HG03432 (cell line): ENCODE measurements at regions not wholly inside any gene's neighbourhood (a gene's known extent, or its start where the extent isn't known, plus 50 kb on each side); places are given as distances from the start of the nearest gene placed in this dataset.

Experiments
- ATAC-seq: cut with Tn5 transposase; IDR thresholded peaks from one replicate; pipeline ENCODE4 v1.9.1; 2021; ENCODE audit warnings: mild to moderate bottlenecking, moderate library complexity; ENCODE audit not compliant: unreplicated experiment

GRCh38 chr9:115250621-115251032 is 132.7 kb upstream of the TNC start:
- ATAC-seq = no peak

GRCh38 chr9:115254287-115255180 is 136.6 kb upstream of the TNC start:
- ATAC-seq = no peak

- ATAC-seq = no peak
These were observed 143.7 kb upstream of the TNC start for GRCh38 chr9:115261656-115262081.

GRCh38 chr9:115262477-115262876 is 144.5 kb upstream of the TNC start:
- no peak for ATAC-seq

- no peak for ATAC-seq
These were observed 145.0 kb upstream of the TNC start for GRCh38 chr9:115262952-115263351.

GRCh38 chr9:115263371-115264075 is 145.6 kb upstream of the TNC start:
- no peak for ATAC-seq

GRCh38 chr9:115264313-115264712 is 146.4 kb upstream of the TNC start:
- ATAC-seq = no peak

- no peak for ATAC-seq
These were observed 149.8 kb upstream of the TNC start for GRCh38 chr9:115267790-115268189.

GRCh38 chr9:115275753-115276152 is 157.8 kb upstream of the TNC start:
- no peak for ATAC-seq

- no peak for ATAC-seq
These were observed 158.7 kb upstream of the TNC start for GRCh38 chr9:115276621-115277020.

GRCh38 chr9:115277301-115277700 is 159.3 kb upstream of the TNC start:
- no peak for ATAC-seq

- no peak for ATAC-seq
These were observed 160.5 kb upstream of the TNC start for GRCh38 chr9:115278326-115279035.

GRCh38 chr9:115283395-115283794 is 165.4 kb upstream of the TNC start:
- no peak for ATAC-seq

GRCh38 chr9:115285836-115286235 is 167.9 kb upstream of the TNC start:
- ATAC-seq = no peak

GRCh38 chr9:115286411-115286810 is 168.5 kb upstream of the TNC start:
- ATAC-seq = no peak

GRCh38 chr9:115289757-115290208 is 171.8 kb upstream of the TNC start:
- ATAC-seq = no peak

GRCh38 chr9:115291841-115292240 is 173.9 kb upstream of the TNC start:
- no peak for ATAC-seq

- ATAC-seq = no peak
These were observed 174.8 kb upstream of the TNC start for GRCh38 chr9:115292584-115293279.

- ATAC-seq = no peak
These were observed 177.8 kb upstream of the TNC start for GRCh38 chr9:115295734-115296133.

GRCh38 chr9:115296831-115297565 is 179.0 kb upstream of the TNC start:
- no peak for ATAC-seq
